Endothelial cell of umbilical vein (primary cell): ENCODE measurements at regions not wholly inside any gene's neighbourhood (a gene's known extent, or its start where the extent isn't known, plus 50 kb on each side); places are given as distances from the start of the nearest gene placed in this dataset.

Source experiments
- BruUV-seq: library from RNA; stranded (reverse); fragments of 400-500 nt; replicated peaks from 2 replicates; lab custom pipeline; 2021; lab: Mats Ljungman, UMichigan
- CTCF ChIA-PET: fragments of 300-600, 350-600 bp; sonication (Branson Sonifier 250); formaldehyde crosslinking; loops from one replicate; lab custom pipeline; 2021; ENCODE audit warnings: antibody characterized with exemption, inconsistent platforms; lab: Charles Lee
- POLR2A ChIA-PET: fragments of 300-600, 350-600 bp; sonication (Branson Sonifier 250); formaldehyde crosslinking; loops from one replicate; lab custom pipeline; 2021; ENCODE audit warnings: antibody characterized with exemption, inconsistent platforms; lab: Charles Lee
- DNase-seq: peaks from one replicate; pipeline ENCODE4 v3.0.0-alpha.2; 2011; ENCODE audit warnings: low read depth, low spot score
- FAIRE-seq: peaks from 2 replicates; lab custom pipeline; 2011; peaks lifted over from hg19 to GRCh38; lab: Jason Lieb, UNC
- H2AFZ ChIP-seq: 2 replicates; pipeline ENCODE4 v1.6.0; 2012; ENCODE audit warnings: low read depth, low read length, control low read depth, inconsistent platforms
- H3K27ac ChIP-seq: 2 replicates; pipeline ENCODE4 v1.5.1; 2011; ENCODE audit warnings: low read depth, mild to moderate bottlenecking, control low read depth, low read length, moderate library complexity; ENCODE audit not compliant: insufficient read depth
- H3K27me3 ChIP-seq, 2 experiments: 2 replicates each; pipeline versions ENCODE4 v1.6.0 to v1.6.1; 2011; ENCODE audit warnings: low read length in 2 of 2, mixed read lengths in 1 of 2; ENCODE audit not compliant: control insufficient read depth in 2 of 2, insufficient read depth in 2 of 2
- H3K36me3 ChIP-seq, 2 experiments: 2 replicates in 1 of 2; 3 replicates in 1 of 2; pipeline ENCODE4 v1.5.1; 2011; ENCODE audit warnings: low read length in 2 of 2, mild to moderate bottlenecking in 1 of 2, moderate library complexity in 1 of 2; ENCODE audit not compliant: control insufficient read depth in 2 of 2, insufficient read depth in 2 of 2; ENCODE audit errors: extremely low read depth in 1 of 2
- H3K4me1 ChIP-seq: 3 replicates; pipeline ENCODE4 v1.5.1; 2011; ENCODE audit warnings: mild to moderate bottlenecking, low read length; ENCODE audit not compliant: control insufficient read depth, insufficient read depth; ENCODE audit errors: extremely low read depth
- H3K4me2 ChIP-seq: 2 replicates; pipeline ENCODE4 v1.6.1; 2011; ENCODE audit warnings: low read length, control low read depth, mixed read lengths; ENCODE audit not compliant: insufficient read depth
- H3K4me3 ChIP-seq, 3 experiments: fragments of 200-600 bp in 1 of 3; sonication (generic), shearing (Covaris generic) in 1 of 3; replicated peaks in 1 of 3; 2 replicates each; pipeline ENCODE4 v1.5.1; 2011 to 2016; ENCODE audit warnings: control low read depth in 3 of 3, low read length in 3 of 3, mild to moderate bottlenecking in 2 of 3, inconsistent platforms in 1 of 3, low read depth in 1 of 3, moderate library complexity in 1 of 3; ENCODE audit not compliant: insufficient read depth in 1 of 3
- H3K79me2 ChIP-seq: 2 replicates; pipeline ENCODE4 v1.6.0; 2012; ENCODE audit warnings: low read length, inconsistent platforms; ENCODE audit not compliant: control insufficient read depth, insufficient read depth
- H3K9ac ChIP-seq: replicated peaks from 2 replicates; pipeline ENCODE3; 2011; ENCODE audit warnings: low read length, control low read depth; ENCODE audit not compliant: insufficient read depth; ENCODE audit errors: extremely low read depth
- H3K9me1 ChIP-seq: replicated peaks from 3 replicates; pipeline ENCODE4 v1.6.0; 2011; ENCODE audit warnings: mild to moderate bottlenecking, low read length; ENCODE audit not compliant: control insufficient read depth, insufficient read depth; ENCODE audit errors: extremely low read depth
- H3K9me3 ChIP-seq: replicated peaks from 2 replicates; pipeline ENCODE4 v1.5.1; 2012; ENCODE audit warnings: low read length, inconsistent platforms; ENCODE audit not compliant: control insufficient read depth, insufficient read depth
- H4K20me1 ChIP-seq: replicated peaks from 2 replicates; pipeline ENCODE3; 2011; ENCODE audit warnings: mild to moderate bottlenecking, low read length; ENCODE audit not compliant: control insufficient read depth, insufficient read depth; ENCODE audit errors: extremely low read depth
- CTCF ChIP-seq, 2 donors: IDR thresholded peaks; 1 replicate in 1 of 2; 2 replicates in 1 of 2; pipeline ENCODE4 v1.5.1; 2011; ENCODE audit warnings: low read length in 2 of 2, mild to moderate bottlenecking in 2 of 2, moderate library complexity in 2 of 2, control low read depth in 1 of 2, inconsistent platforms in 1 of 2, low read depth in 1 of 2; ENCODE audit not compliant: insufficient read depth in 1 of 2; ENCODE audit errors: extremely low read depth in 1 of 2
- EZH2 ChIP-seq: IDR thresholded peaks from 2 replicates; pipeline ENCODE4 v1.6.1; 2012; ENCODE audit warnings: borderline replicate concordance, low read depth, mild to moderate bottlenecking, moderate library complexity, low read length, inconsistent platforms; ENCODE audit not compliant: severe bottlenecking
- FOS ChIP-seq: IDR thresholded peaks from 2 replicates; pipeline ENCODE4 v1.6.1; 2011; ENCODE audit warnings: mild to moderate bottlenecking, low read length, moderate library complexity, borderline replicate concordance; ENCODE audit not compliant: insufficient read depth
- GATA2 ChIP-seq: IDR thresholded peaks from 2 replicates; pipeline ENCODE4 v1.7.0; 2011; ENCODE audit warnings: low read depth, mild to moderate bottlenecking, moderate library complexity, mixed read lengths, low read length; ENCODE audit not compliant: insufficient read length, insufficient read depth
- JUN ChIP-seq: IDR thresholded peaks from 2 replicates; pipeline ENCODE4 v1.6.1; 2011; ENCODE audit warnings: borderline replicate concordance, low read depth; ENCODE audit not compliant: insufficient read length, insufficient read depth
- MYC ChIP-seq: IDR thresholded peaks from one replicate; pipeline ENCODE4 v1.6.1; 2011; ENCODE audit warnings: mild to moderate bottlenecking, low read depth, low read length
- POLR2A ChIP-seq: IDR thresholded peaks from 2 replicates; pipeline ENCODE4 v1.6.1; 2012; ENCODE audit warnings: low read depth, mild to moderate bottlenecking, control low read depth, low read length
- POLR2AphosphoS5 ChIP-seq: IDR thresholded peaks from 2 replicates; pipeline ENCODE4 v1.6.1; 2012; ENCODE audit warnings: low read depth, mild to moderate bottlenecking, control low read depth, low read length, moderate library complexity; ENCODE audit not compliant: insufficient read depth
- dilution Hi-C: fragments of 300-500 bp; cut with MboI; formaldehyde crosslinking; loops from one replicate; pipeline ENCODE4 v1.15.0; 2019; ENCODE audit warnings: low sequenced_read_pairs; ENCODE audit not compliant: extremely low pct_ligation_motif_present
- intact Hi-C: fragments of 100-400 bp; cut with micrococcal nuclease; formaldehyde crosslinking; loops from one replicate; pipeline ENCODE4 v1.10.0; 2022
- TF ChIP-seq, protein P1 (sequence below): IDR thresholded peaks from 2 replicates; pipeline ENCODE4 v1.6.1; 2011; ENCODE audit not compliant: insufficient read depth, insufficient read length

- FAIRE-seq (no peak), DNase-seq (no peak)
- TF ChIP-seq EZH2: no peak
- no peak for TF ChIP-seq POLR2A
- TF ChIP-seq, protein P1, sequence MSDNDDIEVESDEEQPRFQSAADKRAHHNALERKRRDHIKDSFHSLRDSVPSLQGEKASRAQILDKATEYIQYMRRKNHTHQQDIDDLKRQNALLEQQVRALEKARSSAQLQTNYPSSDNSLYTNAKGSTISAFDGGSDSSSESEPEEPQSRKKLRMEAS: no peak
- TF ChIP-seq JUN: no peak
- no peak for TF ChIP-seq CTCF (IDR thresholded peaks at IDR 0.05; ENCODE audit: extremely low read depth in 1 of 2, insufficient read depth in 1 of 2, low read depth in 1 of 2, low read length in 2 of 2)
- TF ChIP-seq FOS: no peak
- no peak for TF ChIP-seq GATA2
- TF ChIP-seq POLR2AphosphoS5: no peak
- no peak for TF ChIP-seq MYC
- H3K36me3 ChIP-seq: no peaks in the 10 kb centered on the region
- no peaks in the 10 kb centered on the region for H3K9me1 ChIP-seq
- intact Hi-C loops (no loop called here), dilution Hi-C loops (no loop called here)
- no peak overlapping the region for H3K9ac ChIP-seq
- no peaks in the 10 kb centered on the region for H3K27me3 ChIP-seq
- ChIA-PET CTCF (no interaction called here), POLR2A (no interaction called here)
- no peak overlapping the region for H3K4me2 ChIP-seq
- H2AFZ ChIP-seq: no peak overlapping the region
- H3K4me1 ChIP-seq: no peaks in the 10 kb centered on the region
- H3K4me3 ChIP-seq: no peak overlapping the region
- H3K27ac ChIP-seq: no peak overlapping the region
- no peaks in the 10 kb centered on the region for H4K20me1 ChIP-seq
- H3K79me2 ChIP-seq: no peaks in the 10 kb centered on the region
- BruUV-seq: no TSS peak
- peaks cover 2% of the 10 kb centered on the region for H3K9me3 ChIP-seq
Observed at GRCh38 chr14:39772627-39773026, 340.4 kb upstream of the FBXO33 start.
